HCT116 (cell line): ENCODE measurements at regions not wholly inside any gene's neighbourhood (a gene's known extent, or its start where the extent isn't known, plus 50 kb on each side); places are given as distances from the start of the nearest gene placed in this dataset.

ENCODE experiments used
- ATAC-seq: fragments of 200-7000 bp; cut with Tn5 transposase; 2 replicates; pipeline ENCODE4 v1.9.1; 2020; ENCODE audit warnings: mild to moderate bottlenecking, moderate library complexity
- BruUV-seq: library from RNA; stranded (reverse); fragments of 400-500 nt; replicated peaks from 2 replicates; lab custom pipeline; 2021; lab: Mats Ljungman, UMichigan
- CTCF ChIA-PET: fragments of 300-600 bp; sonication (Branson Sonifier 250); formaldehyde crosslinking; loops from one replicate; lab custom pipeline; 2021; ENCODE audit warnings: antibody characterized with exemption; lab: Charles Lee
- POLR2A ChIA-PET: fragments of 300-600, 350-600 bp; sonication (Branson Sonifier 250); formaldehyde crosslinking; loops from one replicate; lab custom pipeline; 2021; ENCODE audit warnings: antibody characterized with exemption; lab: Charles Lee
- RAD21 ChIA-PET, 2 experiments: fragments of 300-600 bp; sonication (Branson Sonifier 250); formaldehyde crosslinking; loops; one replicate each; lab custom pipeline; 2023; ENCODE audit warnings: low total read pairs in 2 of 2; ENCODE audit not compliant: uncharacterized antibody in 2 of 2, unreplicated experiment in 2 of 2, low non-redundant PET in 1 of 2; lab: Charles Lee
- DNase-seq: peaks from one replicate; pipeline ENCODE4 v3.0.0-alpha.2; 2010; ENCODE audit warnings: low read depth, low spot score
- H2AFZ ChIP-seq: fragments of 200-600 bp; shearing (Covaris generic), sonication (generic); 2 replicates; pipeline ENCODE4 v1.6.1; 2017; ENCODE audit warnings: low read depth, mixed run types, mixed read lengths, antibody characterized with exemption, low read length; ENCODE audit not compliant: poor library complexity, severe bottlenecking
- H3K27ac ChIP-seq: 2 replicates; pipeline ENCODE4 v1.5.1; 2012; ENCODE audit warnings: low read depth, low read length
- H3K27me3 ChIP-seq: fragments of 200-600 bp; sonication (generic); 2 replicates; pipeline ENCODE4 v1.6.1; 2016; ENCODE audit warnings: mixed run types, low read length, mixed read lengths; ENCODE audit not compliant: insufficient read depth
- H3K36me3 ChIP-seq, 2 experiments: fragments of 200-500 bp in 1 of 2; fragments of 200-600 bp in 1 of 2; sonication (Bioruptor generic) in 1 of 2; sonication (generic) in 1 of 2; 2 replicates each; pipeline versions ENCODE4 v1.5.1 to v1.6.1; 2014 to 2016; ENCODE audit warnings: low read length in 2 of 2, inconsistent platforms in 1 of 2, mixed read lengths in 1 of 2, mixed run types in 1 of 2; ENCODE audit not compliant: insufficient read depth in 2 of 2, control insufficient read depth in 1 of 2
- H3K4me1 ChIP-seq, 2 experiments: fragments of 200-600 bp in 1 of 2; sonication (generic) in 1 of 2; 2 replicates each; pipeline versions ENCODE4 v1.5.1 to v1.6.1; 2012 to 2017; ENCODE audit warnings: low read length in 2 of 2, inconsistent platforms in 1 of 2, mild to moderate bottlenecking in 1 of 2, mixed read lengths in 1 of 2, mixed run types in 1 of 2, moderate library complexity in 1 of 2; ENCODE audit not compliant: insufficient read depth in 2 of 2, control insufficient read depth in 1 of 2
- H3K4me2 ChIP-seq: fragments of 200-600 bp; sonication (generic); 2 replicates; pipeline ENCODE4 v1.6.1; 2017; ENCODE audit warnings: mixed run types, low read length, mixed read lengths
- H3K4me3 ChIP-seq, 2 experiments: fragments of 200-600 bp in 1 of 2; sonication (generic) in 1 of 2; replicated peaks in 1 of 2; 2 replicates each; pipeline ENCODE4 v1.5.1; 2011 to 2016; ENCODE audit warnings: low read length in 2 of 2, control low read depth in 1 of 2, low read depth in 1 of 2, mild to moderate bottlenecking in 1 of 2, mixed read lengths in 1 of 2, mixed run types in 1 of 2
- H3K79me2 ChIP-seq: fragments of 200-600 bp; sonication (generic); 2 replicates; pipeline ENCODE4 v1.6.1; 2017; ENCODE audit warnings: mild to moderate bottlenecking, mixed run types, low read length, moderate library complexity, mixed read lengths; ENCODE audit not compliant: insufficient read depth
- H3K9ac ChIP-seq: fragments of 200-600 bp; sonication (generic); 2 replicates; pipeline ENCODE4 v1.6.1; 2016; ENCODE audit warnings: low read length, mixed read lengths
- H3K9me2 ChIP-seq: fragments of 200-600 bp; sonication (generic), shearing (Covaris generic); 2 replicates; pipeline ENCODE4 v1.6.1; 2017; ENCODE audit warnings: mixed run types, mild to moderate bottlenecking, moderate library complexity; ENCODE audit not compliant: insufficient read depth
- H3K9me3 ChIP-seq, 2 experiments: fragments of 200-500 bp in 1 of 2; fragments of 200-600 bp in 1 of 2; sonication (Bioruptor generic) in 1 of 2; sonication (generic) in 1 of 2; 2 replicates each; pipeline ENCODE4 v1.6.1; 2014 to 2017; ENCODE audit warnings: low read length in 2 of 2, mixed read lengths in 2 of 2, inconsistent platforms in 1 of 2, low read depth in 1 of 2, mild to moderate bottlenecking in 1 of 2, mixed run types in 1 of 2, moderate library complexity in 1 of 2; ENCODE audit not compliant: control insufficient read depth in 1 of 2, insufficient read depth in 1 of 2
- H4K20me1 ChIP-seq: fragments of 200-600 bp; sonication (generic), shearing (Covaris generic); 2 replicates; pipeline ENCODE4 v1.6.1; 2017; ENCODE audit warnings: mixed run types, mild to moderate bottlenecking, moderate library complexity; ENCODE audit not compliant: insufficient read depth
- JUND ChIP-seq: IDR thresholded peaks from 2 replicates; pipeline ENCODE4 v1.6.1; 2012
- SRF ChIP-seq: IDR thresholded peaks from 2 replicates; pipeline ENCODE4 v1.6.1; 2012; ENCODE audit warnings: low read depth
- TCF7L2 ChIP-seq: IDR thresholded peaks from 2 replicates; pipeline ENCODE4 v1.7.0; 2011; ENCODE audit warnings: borderline replicate concordance, inconsistent platforms; ENCODE audit not compliant: insufficient read depth, insufficient read length; ENCODE audit errors: extremely low read depth
- YY1 ChIP-seq: IDR thresholded peaks from 2 replicates; pipeline ENCODE4 v1.6.1; 2011; ENCODE audit warnings: low read length, low read depth, moderate library complexity, mild to moderate bottlenecking; ENCODE audit not compliant: insufficient replicate concordance; ENCODE audit errors: extremely low read depth
- ZFX ChIP-seq: fragments of 450-650 bp; IDR thresholded peaks from 2 replicates; pipeline ENCODE4 v1.6.1; 2017
- intact Hi-C: fragments of 100-400 bp; cut with micrococcal nuclease; formaldehyde crosslinking; loops from 2 replicates; pipeline ENCODE4 v1.10.0; 2022
- TF ChIP-seq, protein P1 (sequence below): IDR thresholded peaks from 2 replicates; pipeline ENCODE4 v1.6.1; 2011; ENCODE audit warnings: mild to moderate bottlenecking, low read length, moderate library complexity; ENCODE audit not compliant: insufficient replicate concordance; ENCODE audit errors: extremely low read depth
- TF ChIP-seq, protein P2 (sequence below), 3 experiments: fragments of 200-600 bp in 1 of 3; sonication (generic) in 1 of 3; IDR thresholded peaks in 2 of 3; conservative IDR thresholded peaks in 1 of 3; 2 replicates each; pipeline ENCODE4 v1.5.1; 2012 to 2017; ENCODE audit warnings: low read depth in 2 of 3, low read length in 2 of 3, antibody characterized with exemption in 1 of 3, borderline replicate concordance in 1 of 3, control low read depth in 1 of 3, mild to moderate bottlenecking in 1 of 3, mixed read lengths in 1 of 3, mixed run types in 1 of 3, moderate library complexity in 1 of 3; ENCODE audit not compliant: insufficient read depth in 1 of 3

DNA sequence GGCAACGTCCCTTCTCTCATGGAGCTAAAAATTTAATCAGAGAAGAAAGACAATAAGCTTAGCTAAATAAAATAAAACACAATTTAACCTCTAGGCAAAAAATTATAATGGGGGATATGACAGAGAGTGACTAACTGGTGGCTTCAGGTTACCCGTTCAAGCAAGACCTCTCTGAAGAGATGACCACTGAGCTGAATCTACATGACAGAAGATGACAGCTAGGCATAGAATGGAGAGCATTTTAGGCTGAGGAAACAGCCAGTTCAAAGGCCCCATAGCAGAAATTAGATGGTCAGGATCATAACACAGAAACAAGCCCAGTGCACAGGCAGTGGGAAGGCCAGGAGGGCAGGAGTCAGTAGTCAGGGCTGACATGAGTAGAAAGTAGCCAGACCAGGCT, 1094.3 kb downstream of the VRK1 start:
- no peak overlapping the region for H3K4me3 ChIP-seq
- H3K79me2 ChIP-seq = no peaks in the 10 kb centered on the region
- RAD21 ChIA-PET = no interaction called here
- no peak overlapping the region for H3K9ac ChIP-seq
- no peaks in the 10 kb centered on the region for H3K36me3 ChIP-seq
- H3K9me2 ChIP-seq = no peaks in the 10 kb centered on the region
- H3K9me3 ChIP-seq = peaks cover 0 to 8% of the 10 kb centered on the region in 2 experiments; a peak in 2 of 4 replicates
- no peaks in the 10 kb centered on the region for H3K27me3 ChIP-seq
- no peak overlapping the region for H3K27ac ChIP-seq
- TF ChIP-seq ZFX (no peak), JUND (no peak), TCF7L2 (no peak), YY1 (no peak), SRF (no peak)
- TF ChIP-seq, protein P1, sequence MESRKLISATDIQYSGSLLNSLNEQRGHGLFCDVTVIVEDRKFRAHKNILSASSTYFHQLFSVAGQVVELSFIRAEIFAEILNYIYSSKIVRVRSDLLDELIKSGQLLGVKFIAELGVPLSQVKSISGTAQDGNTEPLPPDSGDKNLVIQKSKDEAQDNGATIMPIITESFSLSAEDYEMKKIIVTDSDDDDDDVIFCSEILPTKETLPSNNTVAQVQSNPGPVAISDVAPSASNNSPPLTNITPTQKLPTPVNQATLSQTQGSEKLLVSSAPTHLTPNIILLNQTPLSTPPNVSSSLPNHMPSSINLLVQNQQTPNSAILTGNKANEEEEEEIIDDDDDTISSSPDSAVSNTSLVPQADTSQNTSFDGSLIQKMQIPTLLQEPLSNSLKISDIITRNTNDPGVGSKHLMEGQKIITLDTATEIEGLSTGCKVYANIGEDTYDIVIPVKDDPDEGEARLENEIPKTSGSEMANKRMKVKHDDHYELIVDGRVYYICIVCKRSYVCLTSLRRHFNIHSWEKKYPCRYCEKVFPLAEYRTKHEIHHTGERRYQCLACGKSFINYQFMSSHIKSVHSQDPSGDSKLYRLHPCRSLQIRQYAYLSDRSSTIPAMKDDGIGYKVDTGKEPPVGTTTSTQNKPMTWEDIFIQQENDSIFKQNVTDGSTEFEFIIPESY = no peak
- TF ChIP-seq, protein P2, sequence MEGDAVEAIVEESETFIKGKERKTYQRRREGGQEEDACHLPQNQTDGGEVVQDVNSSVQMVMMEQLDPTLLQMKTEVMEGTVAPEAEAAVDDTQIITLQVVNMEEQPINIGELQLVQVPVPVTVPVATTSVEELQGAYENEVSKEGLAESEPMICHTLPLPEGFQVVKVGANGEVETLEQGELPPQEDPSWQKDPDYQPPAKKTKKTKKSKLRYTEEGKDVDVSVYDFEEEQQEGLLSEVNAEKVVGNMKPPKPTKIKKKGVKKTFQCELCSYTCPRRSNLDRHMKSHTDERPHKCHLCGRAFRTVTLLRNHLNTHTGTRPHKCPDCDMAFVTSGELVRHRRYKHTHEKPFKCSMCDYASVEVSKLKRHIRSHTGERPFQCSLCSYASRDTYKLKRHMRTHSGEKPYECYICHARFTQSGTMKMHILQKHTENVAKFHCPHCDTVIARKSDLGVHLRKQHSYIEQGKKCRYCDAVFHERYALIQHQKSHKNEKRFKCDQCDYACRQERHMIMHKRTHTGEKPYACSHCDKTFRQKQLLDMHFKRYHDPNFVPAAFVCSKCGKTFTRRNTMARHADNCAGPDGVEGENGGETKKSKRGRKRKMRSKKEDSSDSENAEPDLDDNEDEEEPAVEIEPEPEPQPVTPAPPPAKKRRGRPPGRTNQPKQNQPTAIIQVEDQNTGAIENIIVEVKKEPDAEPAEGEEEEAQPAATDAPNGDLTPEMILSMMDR (IDR thresholded peaks at IDR 0.05 in 2 of 3, conservative IDR thresholded peaks at IDR 0.05 in 1 of 3; ENCODE audit: borderline replicate concordance in 1 of 3, insufficient read depth in 1 of 3, low read depth in 2 of 3, low read length in 2 of 3) = no peak
- TF ChIP-seq, all 23 proteins: peak for 0
- ChIA-PET CTCF (no interaction called here), POLR2A (no interaction called here)
- intact Hi-C loops = no loop called here
- no peak overlapping the region for H2AFZ ChIP-seq
- no peak for ATAC-seq
- H3K4me1 ChIP-seq = no peaks in the 10 kb centered on the region
- H4K20me1 ChIP-seq = no peaks in the 10 kb centered on the region
- no peak overlapping the region for H3K4me2 ChIP-seq
- BruUV-seq = no TSS peak
- DNase-seq = no peak
